HEK293 (cell line): ENCODE measurements at regions not wholly inside any gene's neighbourhood (a gene's known extent, or its start where the extent isn't known, plus 50 kb on each side); places are given as distances from the start of the nearest gene placed in this dataset.

Experiments
- CTCF ChIA-PET: fragments of 350-600 bp; formaldehyde crosslinking; extraction: SDS; loops from one replicate; lab custom pipeline; 2021; ENCODE audit warnings: antibody characterized with exemption; lab: Yijun Ruan, JAX
- POLR2A ChIA-PET: fragments of 300-600 bp; formaldehyde crosslinking; extraction: SDS; loops from one replicate; lab custom pipeline; 2020; ENCODE audit warnings: antibody characterized with exemption, inconsistent platforms; lab: Yijun Ruan, JAX
- H3K27ac ChIP-seq: fragments of 200-500 bp; sonication (Bioruptor generic); 2 replicates; pipeline ENCODE4 v1.5.1; 2014; ENCODE audit warnings: low read depth, low read length, control low read depth, inconsistent platforms; ENCODE audit errors: extremely low read depth
- H3K36me3 ChIP-seq, 2 experiments: fragments of 200-500 bp in 1 of 2; sonication (Bioruptor generic) in 1 of 2; 1 replicate in 1 of 2; 2 replicates in 1 of 2; pipeline ENCODE4 v1.5.1; 2014 to 2017; ENCODE audit warnings: inconsistent platforms in 2 of 2, low read length in 2 of 2; ENCODE audit not compliant: control insufficient read depth in 2 of 2, insufficient read depth in 1 of 2
- H3K4me1 ChIP-seq: fragments of 200-500 bp; sonication (Bioruptor generic); 2 replicates; pipeline ENCODE4 v1.5.1; 2014; ENCODE audit warnings: mild to moderate bottlenecking, low read length, inconsistent platforms; ENCODE audit not compliant: control insufficient read depth, insufficient read depth
- H3K4me3 ChIP-seq: 2 replicates; pipeline ENCODE4 v1.5.1; 2011; ENCODE audit warnings: low read depth, mild to moderate bottlenecking, control low read depth, low read length, moderate library complexity
- H3K9me3 ChIP-seq: fragments of 200-500 bp; sonication (Bioruptor generic); 2 replicates; pipeline ENCODE4 v1.5.1; 2014; ENCODE audit warnings: low read depth, low read length, inconsistent platforms; ENCODE audit not compliant: control insufficient read depth, insufficient read depth
- AEBP2 ChIP-seq: fragments of 450-650 bp; formaldehyde crosslinking; IDR thresholded peaks from 2 replicates; pipeline ENCODE4 v1.5.1; 2016; ENCODE audit warnings: missing biosample characterization, missing genetic modification characterization, borderline replicate concordance
- GLI2 ChIP-seq: fragments of 450-650 bp; formaldehyde crosslinking; IDR thresholded peaks from 2 replicates; pipeline ENCODE4; 2017; ENCODE audit warnings: missing biosample characterization, missing genetic modification characterization, low read depth, borderline replicate concordance
- MEIS1 ChIP-seq: sonication (generic); formaldehyde crosslinking; IDR thresholded peaks from 2 replicates; pipeline ENCODE4 v1.8.1; 2022; ENCODE audit warnings: missing genetic modification reagents, mild to moderate bottlenecking, borderline replicate concordance
- MZF1 ChIP-seq: fragments of 450-650 bp; formaldehyde crosslinking; IDR thresholded peaks from 2 replicates; pipeline ENCODE4 v1.5.1; 2017; ENCODE audit warnings: missing biosample characterization, missing genetic modification characterization, borderline replicate concordance
- ZBTB48 ChIP-seq: fragments of 450-650 bp; formaldehyde crosslinking; IDR thresholded peaks from 2 replicates; pipeline ENCODE4 v1.5.1; 2016; ENCODE audit warnings: missing biosample characterization, missing genetic modification characterization
- ZFHX2 ChIP-seq: fragments of 450-650 bp; formaldehyde crosslinking; conservative IDR thresholded peaks from 2 replicates; pipeline ENCODE4 v1.5.1; 2016; ENCODE audit warnings: missing biosample characterization, missing genetic modification characterization
- ZFP41 ChIP-seq: fragments of 450-650 bp; formaldehyde crosslinking; IDR thresholded peaks from 2 replicates; pipeline ENCODE4 v1.5.1; 2016; ENCODE audit warnings: missing biosample characterization, missing genetic modification characterization, borderline replicate concordance
- ZNF155 ChIP-seq: fragments of 450-650 bp; formaldehyde crosslinking; IDR thresholded peaks from 2 replicates; pipeline ENCODE4 v1.5.1; 2016; ENCODE audit warnings: missing biosample characterization, missing genetic modification characterization
- ZNF169 ChIP-seq: fragments of 450-650 bp; formaldehyde crosslinking; IDR thresholded peaks from 2 replicates; pipeline ENCODE4 v1.5.1; 2016; ENCODE audit warnings: missing biosample characterization, missing genetic modification characterization
- ZNF248 ChIP-seq: fragments of 450-650 bp; formaldehyde crosslinking; IDR thresholded peaks from 2 replicates; pipeline ENCODE4 v1.5.1; 2017; ENCODE audit warnings: missing biosample characterization, missing genetic modification characterization
- ZNF280D ChIP-seq: fragments of 450-650 bp; formaldehyde crosslinking; IDR thresholded peaks from 2 replicates; pipeline ENCODE4 v1.5.1; 2016; ENCODE audit warnings: missing biosample characterization, missing genetic modification characterization
- ZNF341 ChIP-seq: fragments of 450-650 bp; formaldehyde crosslinking; IDR thresholded peaks from 2 replicates; pipeline ENCODE4; 2016; ENCODE audit warnings: low read depth, missing biosample characterization, missing genetic modification characterization
- ZNF366 ChIP-seq: fragments of 450-650 bp; formaldehyde crosslinking; conservative IDR thresholded peaks from 2 replicates; pipeline ENCODE4 v1.5.1; 2016; ENCODE audit warnings: missing biosample characterization, missing genetic modification characterization
- ZNF433 ChIP-seq: fragments of 450-650 bp; formaldehyde crosslinking; IDR thresholded peaks from 2 replicates; pipeline ENCODE4 v1.5.1; 2016; ENCODE audit warnings: missing biosample characterization, missing genetic modification characterization, low read depth
- ZNF544 ChIP-seq: fragments of 450-650 bp; formaldehyde crosslinking; IDR thresholded peaks from 2 replicates; pipeline ENCODE4 v1.5.0; 2017; ENCODE audit warnings: missing biosample characterization, missing genetic modification characterization
- ZNF560 ChIP-seq: fragments of 450-650 bp; formaldehyde crosslinking; IDR thresholded peaks from 2 replicates; pipeline ENCODE4 v1.5.1; 2017; ENCODE audit warnings: missing biosample characterization, missing genetic modification characterization, borderline replicate concordance
- ZNF561 ChIP-seq: fragments of 450-650 bp; IDR thresholded peaks from 2 replicates; pipeline ENCODE4 v1.5.1; 2018; ENCODE audit warnings: missing biosample characterization, missing genetic modification characterization, borderline replicate concordance
- ZNF571 ChIP-seq: fragments of 450-650 bp; formaldehyde crosslinking; IDR thresholded peaks from 2 replicates; pipeline ENCODE4 v1.5.0; 2017; ENCODE audit warnings: missing biosample characterization, missing genetic modification characterization
- ZNF600 ChIP-seq: fragments of 450-650 bp; formaldehyde crosslinking; IDR thresholded peaks from 2 replicates; pipeline ENCODE4 v1.5.1; 2016; ENCODE audit warnings: missing biosample characterization, missing genetic modification characterization
- ZNF610 ChIP-seq: fragments of 450-650 bp; formaldehyde crosslinking; IDR thresholded peaks from 2 replicates; pipeline ENCODE4 v1.5.1; 2016; ENCODE audit warnings: missing biosample characterization, missing genetic modification characterization, borderline replicate concordance
- ZNF623 ChIP-seq: fragments of 450-650 bp; formaldehyde crosslinking; IDR thresholded peaks from 2 replicates; pipeline ENCODE4 v1.5.1; 2016; ENCODE audit warnings: missing biosample characterization, missing genetic modification characterization

- TF ChIP-seq ZBTB48 (no peak), ZNF280D (tag by site-specific recombination) (no peak), ZNF571 (tag by site-specific recombination) (no peak), MZF1 (tag by site-specific recombination) (no peak), GLI2 (tag by site-specific recombination) (no peak), ZNF248 (tag by site-specific recombination) (no peak), ZNF169 (tag by site-specific recombination) (no peak), ZNF341 (tag by site-specific recombination) (no peak)
Measured at GRCh38 chr2:117406443-117406842, 408.0 kb upstream of the DDX18 start (continued).

DNA sequence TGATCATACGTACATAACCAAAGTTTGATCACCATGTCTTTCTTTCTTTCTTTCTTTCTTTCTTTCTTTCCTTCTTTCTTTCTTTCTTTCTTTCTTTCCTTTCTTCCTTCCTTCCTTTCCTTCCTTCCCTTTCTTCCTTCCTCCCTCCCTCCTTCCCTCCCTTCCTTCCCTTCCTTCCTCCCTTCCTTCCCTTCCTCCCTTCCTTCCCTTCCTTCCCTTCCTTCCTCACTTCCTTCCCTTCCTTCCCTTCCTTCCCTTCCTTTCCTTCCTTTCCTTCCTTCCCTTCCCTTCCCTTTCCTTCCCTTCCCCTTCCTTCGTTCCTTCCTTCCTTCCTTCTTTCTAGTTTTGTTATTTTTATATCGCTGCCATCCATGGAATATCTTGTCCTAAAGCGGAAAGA lies 406.7 kb upstream of the DDX18 start:
- Histone ChIP-seq H3K4me1 (no peaks in the 10 kb centered on the region), H3K9me3 (no peaks in the 10 kb centered on the region), H3K4me3 (no peak overlapping the region)
- POLR2A ChIA-PET = no interaction called here
- no peak for TF ChIP-seq ZFHX2 (tag by site-specific recombination)
- peak; percentile 30; the same call in 1 of the 2 replicates for TF ChIP-seq ZNF366 (tag by site-specific recombination)
- TF ChIP-seq, all 188 proteins: peak for 1
- CTCF ChIA-PET = no interaction called here
- no peaks in the 10 kb centered on the region for H3K36me3 ChIP-seq
- no peak overlapping the region for H3K27ac ChIP-seq

DNA sequence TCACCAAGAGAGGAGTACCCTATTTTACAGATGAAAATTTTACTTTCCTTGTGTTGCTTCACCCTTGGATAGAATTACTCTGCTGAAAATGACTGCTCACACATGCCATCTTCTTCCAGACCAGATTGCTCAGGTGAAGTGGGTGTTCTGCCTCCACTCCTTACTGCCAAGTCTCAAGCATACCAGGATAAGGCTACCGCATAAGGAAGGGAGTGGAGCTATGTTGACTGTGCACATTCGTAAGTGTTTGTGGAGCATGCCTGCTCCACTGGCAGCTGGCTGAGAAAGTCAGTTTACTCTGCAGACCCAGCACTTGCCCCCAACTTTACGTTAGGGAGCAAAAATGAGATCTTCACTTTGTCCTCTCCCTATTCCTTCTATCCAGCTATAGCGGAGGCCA lies 405.0 kb upstream of the DDX18 start:
- ChIA-PET CTCF (no interaction called here), POLR2A (no interaction called here)
- H3K4me3 ChIP-seq = no peak overlapping the region
- no peaks in the 10 kb centered on the region for H3K4me1 ChIP-seq
- no peak overlapping the region for H3K27ac ChIP-seq
- TF ChIP-seq ZNF560 = no peak
- TF ChIP-seq ZNF610 (tag by site-specific recombination) = no peak
- TF ChIP-seq ZNF623 = no peak
- TF ChIP-seq MEIS1 (CRISPR knock-in tag) = no peak
- no peak for TF ChIP-seq AEBP2 (tag by site-specific recombination)
- no peak for TF ChIP-seq ZNF433 (tag by site-specific recombination)
- TF ChIP-seq ZNF544 = no peak
- TF ChIP-seq ZNF600 = no peak
- no peak for TF ChIP-seq ZFP41 (tag by site-specific recombination)
- TF ChIP-seq ZNF155 (tag by site-specific recombination) = no peak
- no peak for TF ChIP-seq ZNF561
- H3K9me3 ChIP-seq = no peaks in the 10 kb centered on the region
- no peaks in the 10 kb centered on the region for H3K36me3 ChIP-seq
